ENCODE measurements at regions not wholly inside any gene's neighbourhood (a gene's known extent, or its start where the extent isn't known, plus 50 kb on each side); places are given as distances from the start of the nearest gene placed in this dataset.

GRCh38 chr9:90301277-90301653, 341.4 kb downstream of the DIRAS2 start:
- DNase-seq: no peak

GRCh38 chr9:90303655-90304054, 339.0 kb downstream of the DIRAS2 start:
- no peak for DNase-seq

GRCh38 chr9:90306158-90306557, 336.5 kb downstream of the DIRAS2 start:
- no peak for DNase-seq

- peak; percentile 71 for DNase-seq
Observed at GRCh38 chr9:90307167-90307833, 335.3 kb downstream of the DIRAS2 start.

- no peak for DNase-seq
Observed at GRCh38 chr9:90307891-90308290, 334.7 kb downstream of the DIRAS2 start.

GRCh38 chr9:90308691-90309090, 333.9 kb downstream of the DIRAS2 start:
- DNase-seq: no peak

- no peak for DNase-seq
Observed at GRCh38 chr9:90309809-90310520, 332.7 kb downstream of the DIRAS2 start.

GRCh38 chr9:90310521-90310876, 332.1 kb downstream of the DIRAS2 start:
- no peak for DNase-seq

- DNase-seq: no peak
Observed at GRCh38 chr9:90311811-90312210, 330.8 kb downstream of the DIRAS2 start.

- DNase-seq: no peak
Observed at GRCh38 chr9:90322296-90322695, 320.3 kb downstream of the DIRAS2 start.

GRCh38 chr9:90325913-90326653, 316.5 kb downstream of the DIRAS2 start:
- no peak for DNase-seq

GRCh38 chr9:90330231-90330630, 312.4 kb downstream of the DIRAS2 start:
- no peak for DNase-seq

GRCh38 chr9:90331826-90332575, 310.6 kb downstream of the DIRAS2 start:
- no peak for DNase-seq

GRCh38 chr9:90333226-90333625, 309.4 kb downstream of the DIRAS2 start:
- DNase-seq: no peak

- DNase-seq: no peak
Observed at GRCh38 chr9:90340421-90340820, 302.2 kb downstream of the DIRAS2 start.

- no peak for DNase-seq
Observed at GRCh38 chr9:90342607-90343006, 300.0 kb downstream of the DIRAS2 start.

GRCh38 chr9:90343366-90343765, 299.3 kb downstream of the DIRAS2 start:
- peak; percentile 47 for DNase-seq

GRCh38 chr9:90343991-90344390, 298.6 kb downstream of the DIRAS2 start:
- no peak for DNase-seq

- peak; percentile 78 for DNase-seq
Observed at GRCh38 chr9:90365666-90366065, 277.0 kb downstream of the DIRAS2 start.

- no peak for DNase-seq
Observed at GRCh38 chr9:90368241-90368640, 274.4 kb downstream of the DIRAS2 start.

- no peak for DNase-seq
Observed at GRCh38 chr9:90368928-90369327, 273.7 kb downstream of the DIRAS2 start.

- DNase-seq: no peak
Observed at GRCh38 chr9:90379771-90380170, 262.9 kb downstream of the DIRAS2 start.

GRCh38 chr9:90385146-90385545, 257.5 kb downstream of the DIRAS2 start:
- no peak for DNase-seq

Data from NCI-H1105 (cell line).